H54 (cell line): ENCODE measurements at regions not wholly inside any gene's neighbourhood (a gene's known extent, or its start where the extent isn't known, plus 50 kb on each side); places are given as distances from the start of the nearest gene placed in this dataset.

Experiments
- DNase-seq: peaks from one replicate; pipeline ENCODE4 v3.0.0; 2011; ENCODE audit warnings: low spot score, mixed read lengths; ENCODE audit not compliant: insufficient read length
- FAIRE-seq: peaks from 3 replicates; lab custom pipeline; 2011; peaks lifted over from hg19 to GRCh38; lab: Jason Lieb, UNC
- POLR2A ChIP-seq: IDR thresholded peaks from 2 replicates; pipeline ENCODE4 v1.6.1; 2011; ENCODE audit warnings: low read depth, mild to moderate bottlenecking, low read length

GRCh38 chr6:126123226-126123625 is 136.9 kb downstream of the TRMT11 start:
- DNase-seq (no peak), FAIRE-seq (no peak)
- TF ChIP-seq POLR2A = no peak

GRCh38 chr6:126127659-126128058 is 141.3 kb downstream of the TRMT11 start:
- FAIRE-seq (no peak), DNase-seq (no peak)
- TF ChIP-seq POLR2A = no peak

GRCh38 chr6:126131246-126131645 is 144.9 kb downstream of the TRMT11 start:
- no peak for TF ChIP-seq POLR2A
- no peak for FAIRE-seq
- DNase-seq = no peak

- DNase-seq (no peak), FAIRE-seq (no peak)
- no peak for TF ChIP-seq POLR2A
Measured at GRCh38 chr6:126133984-126134383, 147.6 kb downstream of the TRMT11 start.

- DNase-seq (no peak), FAIRE-seq (no peak)
- no peak for TF ChIP-seq POLR2A
Measured at GRCh38 chr6:126134491-126134890, 148.2 kb downstream of the TRMT11 start.

GRCh38 chr6:126140015-126140414 is 153.7 kb downstream of the TRMT11 start:
- TF ChIP-seq POLR2A = no peak
- FAIRE-seq = no peak

GRCh38 chr6:126143761-126144251 is 157.5 kb downstream of the TRMT11 start:
- FAIRE-seq = no peak
- TF ChIP-seq POLR2A = no peak
- no peak for DNase-seq

More at GRCh38 chr6:126140015-126140414, 153.7 kb downstream of the TRMT11 start:
- no peak for DNase-seq

- no peak for TF ChIP-seq POLR2A
- DNase-seq (no peak), FAIRE-seq (no peak)
Measured at GRCh38 chr6:126145351-126145750, 159.0 kb downstream of the TRMT11 start.

- no peak for TF ChIP-seq POLR2A
- FAIRE-seq (no peak), DNase-seq (no peak)
Measured at GRCh38 chr6:126147291-126147815, 161.0 kb downstream of the TRMT11 start.

- FAIRE-seq = no peak
- no peak for TF ChIP-seq POLR2A
- DNase-seq = no peak
Measured at GRCh38 chr6:126148853-126149252, 162.5 kb downstream of the TRMT11 start.

GRCh38 chr6:126152372-126152745 is 166.0 kb downstream of the TRMT11 start:
- DNase-seq = no peak
- no peak for FAIRE-seq
- TF ChIP-seq POLR2A = no peak

GRCh38 chr6:126153661-126154060 is 167.3 kb downstream of the TRMT11 start:
- FAIRE-seq (no peak), DNase-seq (no peak)
- no peak for TF ChIP-seq POLR2A

GRCh38 chr6:126156973-126157372 is 170.6 kb downstream of the TRMT11 start:
- DNase-seq = no peak
- no peak for TF ChIP-seq POLR2A
- FAIRE-seq = no peak

GRCh38 chr6:126167726-126168125 is 172.2 kb upstream of the CENPW start:
- no peak for FAIRE-seq
- DNase-seq = no peak
- no peak for TF ChIP-seq POLR2A

- DNase-seq (no peak), FAIRE-seq (no peak)
- no peak for TF ChIP-seq POLR2A
Measured at GRCh38 chr6:126170433-126170832, 169.5 kb upstream of the CENPW start.
